HCT116 (cell line): ENCODE measurements at regions not wholly inside any gene's neighbourhood (a gene's known extent, or its start where the extent isn't known, plus 50 kb on each side); places are given as distances from the start of the nearest gene placed in this dataset.

Experiments
- ATAC-seq: fragments of 200-7000 bp; cut with Tn5 transposase; 2 replicates; pipeline ENCODE4 v1.9.1; 2020; ENCODE audit warnings: mild to moderate bottlenecking, moderate library complexity
- BruUV-seq: library from RNA; stranded (reverse); fragments of 400-500 nt; replicated peaks from 2 replicates; lab custom pipeline; 2021; lab: Mats Ljungman, UMichigan
- CTCF ChIA-PET: fragments of 300-600 bp; sonication (Branson Sonifier 250); formaldehyde crosslinking; loops from one replicate; lab custom pipeline; 2021; ENCODE audit warnings: antibody characterized with exemption; lab: Charles Lee
- POLR2A ChIA-PET: fragments of 300-600, 350-600 bp; sonication (Branson Sonifier 250); formaldehyde crosslinking; loops from one replicate; lab custom pipeline; 2021; ENCODE audit warnings: antibody characterized with exemption; lab: Charles Lee
- RAD21 ChIA-PET, 2 experiments: fragments of 300-600 bp; sonication (Branson Sonifier 250); formaldehyde crosslinking; loops; one replicate each; lab custom pipeline; 2023; ENCODE audit warnings: low total read pairs in 2 of 2; ENCODE audit not compliant: uncharacterized antibody in 2 of 2, unreplicated experiment in 2 of 2, low non-redundant PET in 1 of 2; lab: Charles Lee
- DNase-seq: peaks from one replicate; pipeline ENCODE4 v3.0.0-alpha.2; 2010; ENCODE audit warnings: low read depth, low spot score
- H2AFZ ChIP-seq: fragments of 200-600 bp; shearing (Covaris generic), sonication (generic); 2 replicates; pipeline ENCODE4 v1.6.1; 2017; ENCODE audit warnings: low read depth, mixed run types, mixed read lengths, antibody characterized with exemption, low read length; ENCODE audit not compliant: poor library complexity, severe bottlenecking
- H3K27ac ChIP-seq: 2 replicates; pipeline ENCODE4 v1.5.1; 2012; ENCODE audit warnings: low read depth, low read length
- H3K27me3 ChIP-seq: fragments of 200-600 bp; sonication (generic); 2 replicates; pipeline ENCODE4 v1.6.1; 2016; ENCODE audit warnings: mixed run types, low read length, mixed read lengths; ENCODE audit not compliant: insufficient read depth
- H3K36me3 ChIP-seq, 2 experiments: fragments of 200-500 bp in 1 of 2; fragments of 200-600 bp in 1 of 2; sonication (Bioruptor generic) in 1 of 2; sonication (generic) in 1 of 2; 2 replicates each; pipeline versions ENCODE4 v1.5.1 to v1.6.1; 2014 to 2016; ENCODE audit warnings: low read length in 2 of 2, inconsistent platforms in 1 of 2, mixed read lengths in 1 of 2, mixed run types in 1 of 2; ENCODE audit not compliant: insufficient read depth in 2 of 2, control insufficient read depth in 1 of 2
- H3K4me1 ChIP-seq, 2 experiments: fragments of 200-600 bp in 1 of 2; sonication (generic) in 1 of 2; 2 replicates each; pipeline versions ENCODE4 v1.5.1 to v1.6.1; 2012 to 2017; ENCODE audit warnings: low read length in 2 of 2, inconsistent platforms in 1 of 2, mild to moderate bottlenecking in 1 of 2, mixed read lengths in 1 of 2, mixed run types in 1 of 2, moderate library complexity in 1 of 2; ENCODE audit not compliant: insufficient read depth in 2 of 2, control insufficient read depth in 1 of 2
- H3K4me2 ChIP-seq: fragments of 200-600 bp; sonication (generic); 2 replicates; pipeline ENCODE4 v1.6.1; 2017; ENCODE audit warnings: mixed run types, low read length, mixed read lengths
- H3K4me3 ChIP-seq, 2 experiments: fragments of 200-600 bp in 1 of 2; sonication (generic) in 1 of 2; replicated peaks in 1 of 2; 2 replicates each; pipeline ENCODE4 v1.5.1; 2011 to 2016; ENCODE audit warnings: low read length in 2 of 2, control low read depth in 1 of 2, low read depth in 1 of 2, mild to moderate bottlenecking in 1 of 2, mixed read lengths in 1 of 2, mixed run types in 1 of 2
- H3K79me2 ChIP-seq: fragments of 200-600 bp; sonication (generic); 2 replicates; pipeline ENCODE4 v1.6.1; 2017; ENCODE audit warnings: mild to moderate bottlenecking, mixed run types, low read length, moderate library complexity, mixed read lengths; ENCODE audit not compliant: insufficient read depth
- H3K9ac ChIP-seq: fragments of 200-600 bp; sonication (generic); 2 replicates; pipeline ENCODE4 v1.6.1; 2016; ENCODE audit warnings: low read length, mixed read lengths
- H3K9me2 ChIP-seq: fragments of 200-600 bp; sonication (generic), shearing (Covaris generic); 2 replicates; pipeline ENCODE4 v1.6.1; 2017; ENCODE audit warnings: mixed run types, mild to moderate bottlenecking, moderate library complexity; ENCODE audit not compliant: insufficient read depth
- H3K9me3 ChIP-seq, 2 experiments: fragments of 200-500 bp in 1 of 2; fragments of 200-600 bp in 1 of 2; sonication (Bioruptor generic) in 1 of 2; sonication (generic) in 1 of 2; 2 replicates each; pipeline ENCODE4 v1.6.1; 2014 to 2017; ENCODE audit warnings: low read length in 2 of 2, mixed read lengths in 2 of 2, inconsistent platforms in 1 of 2, low read depth in 1 of 2, mild to moderate bottlenecking in 1 of 2, mixed run types in 1 of 2, moderate library complexity in 1 of 2; ENCODE audit not compliant: control insufficient read depth in 1 of 2, insufficient read depth in 1 of 2
- H4K20me1 ChIP-seq: fragments of 200-600 bp; sonication (generic), shearing (Covaris generic); 2 replicates; pipeline ENCODE4 v1.6.1; 2017; ENCODE audit warnings: mixed run types, mild to moderate bottlenecking, moderate library complexity; ENCODE audit not compliant: insufficient read depth
- ATF3 ChIP-seq: IDR thresholded peaks from 2 replicates; pipeline ENCODE4 v1.6.1; 2012
- CBX3 ChIP-seq: IDR thresholded peaks from 2 replicates; pipeline ENCODE4 v1.6.1; 2012; ENCODE audit warnings: low read depth
- CTCF ChIP-seq, 3 experiments: fragments of 200-600 bp in 1 of 3; sonication (generic) in 1 of 3; IDR thresholded peaks in 2 of 3; conservative IDR thresholded peaks in 1 of 3; 2 replicates each; pipeline ENCODE4 v1.5.1; 2012 to 2017; ENCODE audit warnings: low read depth in 2 of 3, low read length in 2 of 3, antibody characterized with exemption in 1 of 3, borderline replicate concordance in 1 of 3, control low read depth in 1 of 3, mild to moderate bottlenecking in 1 of 3, mixed read lengths in 1 of 3, mixed run types in 1 of 3, moderate library complexity in 1 of 3; ENCODE audit not compliant: insufficient read depth in 1 of 3
- EGR1 ChIP-seq: IDR thresholded peaks from 2 replicates; pipeline ENCODE4 v1.6.1; 2012; ENCODE audit warnings: low read depth
- ELF1 ChIP-seq: IDR thresholded peaks from 2 replicates; pipeline ENCODE4 v1.6.1; 2012; ENCODE audit warnings: low read depth, borderline replicate concordance
- EZH2phosphoT487 ChIP-seq: fragments of 200-600 bp; IDR thresholded peaks from 2 replicates; pipeline ENCODE4 v1.6.1; 2018; ENCODE audit warnings: antibody characterized with exemption, borderline replicate concordance
- JUND ChIP-seq: IDR thresholded peaks from 2 replicates; pipeline ENCODE4 v1.6.1; 2012
- MAX ChIP-seq: IDR thresholded peaks from 2 replicates; pipeline ENCODE4 v1.6.1; 2012
- POLR2A ChIP-seq: IDR thresholded peaks from 2 replicates; pipeline ENCODE4 v1.7.0; 2011; ENCODE audit warnings: borderline replicate concordance; ENCODE audit not compliant: insufficient read depth, insufficient read length; ENCODE audit errors: extremely low read depth
- RAD21 ChIP-seq: IDR thresholded peaks from 2 replicates; pipeline ENCODE4 v1.6.1; 2012; ENCODE audit warnings: low read depth, mild to moderate bottlenecking
- SRF ChIP-seq: IDR thresholded peaks from 2 replicates; pipeline ENCODE4 v1.6.1; 2012; ENCODE audit warnings: low read depth
- TCF7L2 ChIP-seq: IDR thresholded peaks from 2 replicates; pipeline ENCODE4 v1.7.0; 2011; ENCODE audit warnings: borderline replicate concordance, inconsistent platforms; ENCODE audit not compliant: insufficient read depth, insufficient read length; ENCODE audit errors: extremely low read depth
- YY1 ChIP-seq: IDR thresholded peaks from 2 replicates; pipeline ENCODE4 v1.6.1; 2011; ENCODE audit warnings: low read length, low read depth, moderate library complexity, mild to moderate bottlenecking; ENCODE audit not compliant: insufficient replicate concordance; ENCODE audit errors: extremely low read depth
- ZBTB33 ChIP-seq: IDR thresholded peaks from 2 replicates; pipeline ENCODE4 v1.6.1; 2011; ENCODE audit warnings: mild to moderate bottlenecking, low read length, moderate library complexity; ENCODE audit not compliant: insufficient replicate concordance; ENCODE audit errors: extremely low read depth
- ZFX ChIP-seq: fragments of 450-650 bp; IDR thresholded peaks from 2 replicates; pipeline ENCODE4 v1.6.1; 2017
- intact Hi-C: fragments of 100-400 bp; cut with micrococcal nuclease; formaldehyde crosslinking; loops from 2 replicates; pipeline ENCODE4 v1.10.0; 2022

- H3K9me2 ChIP-seq: no peaks in the 10 kb centered on the region
- H3K4me2 ChIP-seq: no peak overlapping the region
- DNase-seq (no peak), ATAC-seq (no peak)
- BruUV-seq: no TSS peak
- H3K9me3 ChIP-seq: no peaks in the 10 kb centered on the region; a peak in 1 of 4 replicates
- ChIA-PET CTCF (no interaction called here), POLR2A (no interaction called here), RAD21 (no interaction called here)
- no peak overlapping the region for H3K27ac ChIP-seq
- H3K4me3 ChIP-seq: no peak overlapping the region
- H3K27me3 ChIP-seq: no peaks in the 10 kb centered on the region; the same call in 1 of the 2 replicates
- H2AFZ ChIP-seq: no peak overlapping the region
- no peaks in the 10 kb centered on the region for H3K79me2 ChIP-seq
- intact Hi-C loops: no loop called here
- no peaks in the 10 kb centered on the region for H3K36me3 ChIP-seq
- H3K9ac ChIP-seq: no peak overlapping the region
- no peaks in the 10 kb centered on the region for H4K20me1 ChIP-seq
- TF ChIP-seq CBX3 (no peak), EGR1 (no peak), ZBTB33 (no peak), ELF1 (no peak), RAD21 (no peak), YY1 (no peak)
- H3K4me1 ChIP-seq: no peaks in the 10 kb centered on the region
Observed at GRCh38 chr9:13762209-13762608, 482.7 kb upstream of the MPDZ start.

GRCh38 chr9:13759551-13759950 is 480.1 kb upstream of the MPDZ start:
- H3K4me1 ChIP-seq: no peaks in the 10 kb centered on the region
- H3K36me3 ChIP-seq: no peaks in the 10 kb centered on the region
- no TSS peak for BruUV-seq
- CTCF ChIA-PET: no interaction called here
- H3K9me2 ChIP-seq: no peaks in the 10 kb centered on the region
- H3K27ac ChIP-seq: no peak overlapping the region
- H3K9ac ChIP-seq: no peak overlapping the region
- intact Hi-C loops: loop anchor here (10.0 kb wide), 1 partner anchor 55 kb away; no protein-coding TSS in a partner anchor
- no peak overlapping the region for H2AFZ ChIP-seq
- ATAC-seq: no peak
- no peaks in the 10 kb centered on the region; a peak in 1 of 4 replicates for H3K9me3 ChIP-seq
- no peaks in the 10 kb centered on the region; the same call in 1 of the 2 replicates for H3K27me3 ChIP-seq
- no peak overlapping the region for H3K4me3 ChIP-seq
- no peaks in the 10 kb centered on the region for H4K20me1 ChIP-seq
- RAD21 ChIA-PET: no interaction called here
- no peak overlapping the region for H3K4me2 ChIP-seq
- POLR2A ChIA-PET: no interaction called here
- no peaks in the 10 kb centered on the region for H3K79me2 ChIP-seq
- no peak for DNase-seq
- no peak for TF ChIP-seq ATF3
- no peak for TF ChIP-seq ELF1
- TF ChIP-seq ZFX: no peak
- no peak for TF ChIP-seq SRF
- TF ChIP-seq EZH2phosphoT487: no peak
- no peak for TF ChIP-seq CTCF (IDR thresholded peaks at IDR 0.05 in 2 of 3, conservative IDR thresholded peaks at IDR 0.05 in 1 of 3; ENCODE audit: borderline replicate concordance in 1 of 3, insufficient read depth in 1 of 3, low read depth in 2 of 3, low read length in 2 of 3)
- TF ChIP-seq JUND: no peak
- TF ChIP-seq ZBTB33: no peak
- no peak for TF ChIP-seq TCF7L2
- no peak for TF ChIP-seq MAX
- no peak for TF ChIP-seq POLR2A
